ENCODE measurements at regions not wholly inside any gene's neighbourhood (a gene's known extent, or its start where the extent isn't known, plus 50 kb on each side); places are given as distances from the start of the nearest gene placed in this dataset.

GRCh38 chr7:108629651-108630400, 60.2 kb downstream of the DNAJB9 start:
- Histone ChIP-seq H4K5ac (ENCODE audit: low read depth, low read length) (no peak overlapping the region), H2AFZ (replicated peaks; ENCODE audit: low read length, poor library complexity) (no peak overlapping the region), H3K14ac (replicated peaks; ENCODE audit: low read depth, low read length) (no peak overlapping the region), H3K9me3 (ENCODE audit: control insufficient read depth, insufficient read depth, low read length) (no peaks in the 10 kb centered on the region), H3K27ac (ENCODE audit: insufficient read depth, low read length) (no peak overlapping the region), H3K4me2 (ENCODE audit: low read depth, low read length) (no peak overlapping the region), H3K9me1 (ENCODE audit: insufficient read depth, low read length) (no peaks in the 10 kb centered on the region), H3K4ac (ENCODE audit: low read depth, low read length) (no peak overlapping the region), H2BK20ac (ENCODE audit: low read depth, low read length) (no peak overlapping the region), H3K4me1 (ENCODE audit: control insufficient read depth, insufficient read depth, low read length) (no peaks in the 10 kb centered on the region), H3K4me3 (ENCODE audit: insufficient read depth, low read depth, low read length) (no peak overlapping the region), H4K20me1 (ENCODE audit: insufficient read depth, low read length) (no peaks in the 10 kb centered on the region), H2BK15ac (ENCODE audit: low read depth, low read length) (no peak overlapping the region), H3K18ac (ENCODE audit: low read depth, low read length) (no peak overlapping the region), H4K91ac (ENCODE audit: insufficient read depth, low read depth, low read length) (no peak overlapping the region), H4K8ac (ENCODE audit: low read depth in 2 of 2, low read length in 2 of 2) (no peak overlapping the region), H2AK9ac (replicated peaks; ENCODE audit: low read depth, low read length, poor library complexity) (no peak overlapping the region), H3K56ac (ENCODE audit: extremely low read depth, insufficient read depth, low read length) (no peak overlapping the region), H3K23ac (ENCODE audit: low read depth, low read length) (no peak overlapping the region), H3K27me3 (ENCODE audit: control insufficient read depth, insufficient read depth, low read length) (no peaks in the 10 kb centered on the region; the same call in 1 of the 2 replicates), H3K36me3 (ENCODE audit: control insufficient read depth, insufficient read depth, low read length) (no peaks in the 10 kb centered on the region), H3K9ac (ENCODE audit: low read depth, low read length) (no peak overlapping the region), H2AK5ac (ENCODE audit: low read depth, low read length) (no peak overlapping the region), H3K79me1 (ENCODE audit: low read depth in 1 of 2, low read length in 2 of 2) (no peaks in the 10 kb centered on the region), H2BK5ac (ENCODE audit: low read depth, low read length, poor library complexity, severe bottlenecking) (no peak overlapping the region), H2BK120ac (ENCODE audit: low read depth, low read length) (no peak overlapping the region)
- ATAC-seq (ENCODE audit: low read depth) (peak; percentile 44; the same call in 1 of the 2 replicates), DNase-seq (peak; percentile 6)
- dilution Hi-C loops (cut with HindIII; ENCODE audit: low sequenced_read_pairs, unreplicated experiment): no loop called here
- ChIA-PET CTCF (no interaction called here), POLR2A (ENCODE audit: unreplicated experiment) (no interaction called here)
- in situ Hi-C loops (cut with MboI; ENCODE audit: low sequenced_read_pairs): no loop called here
- 0% methylated on average over 1 of the region's 2 CpGs; no CpG with 5 or more reads in 1 of the 2 experiments for WGBS, 2 experiments (ENCODE audit: extremely low coverage in 2 of 2, insufficient read length in 1 of 2)
- no peak for TF ChIP-seq SMC3 (IDR thresholded peaks at IDR 0.05; ENCODE audit: low read depth, low read length)
- no peak for TF ChIP-seq ELK1 (IDR thresholded peaks at IDR 0.05; ENCODE audit: borderline replicate concordance, low read depth, low read length)
- TF ChIP-seq CTCF (conservative IDR thresholded peaks at IDR 0.05; ENCODE audit: low read depth, low read length): no peak
- no peak for TF ChIP-seq NFE2L2 (IDR thresholded peaks at IDR 0.05; ENCODE audit: low read depth, low read length)
- TF ChIP-seq RAD21 (IDR thresholded peaks at IDR 0.05; ENCODE audit: low read length): no peak
- no peak for TF ChIP-seq CHD1 (IDR thresholded peaks at IDR 0.05; ENCODE audit: low read depth, low read length)
- no peak for TF ChIP-seq MXI1 (IDR thresholded peaks at IDR 0.05; ENCODE audit: borderline replicate concordance, low read depth, low read length)
- no peak for TF ChIP-seq USF2 (IDR thresholded peaks at IDR 0.05; ENCODE audit: low read depth, low read length)
- TF ChIP-seq POLR2A (IDR thresholded peaks at IDR 0.05; ENCODE audit: low read depth, low read length): no peak
- TF ChIP-seq RFX5 (IDR thresholded peaks at IDR 0.05; ENCODE audit: low read depth, low read length): no peak
- no peak for TF ChIP-seq MAZ (IDR thresholded peaks at IDR 0.05; ENCODE audit: borderline replicate concordance, low read depth, low read length)
- no peak for TF ChIP-seq RCOR1 (IDR thresholded peaks at IDR 0.05; ENCODE audit: insufficient replicate concordance, low read length)
- no peak for TF ChIP-seq FOS (IDR thresholded peaks at IDR 0.05; ENCODE audit: low read depth, low read length)
- no peak for TF ChIP-seq CEBPB (IDR thresholded peaks at IDR 0.05; ENCODE audit: low read depth, low read length)
- no peak for TF ChIP-seq MAFK (IDR thresholded peaks at IDR 0.05; ENCODE audit: low read depth, low read length)
- TF ChIP-seq BHLHE40 (IDR thresholded peaks at IDR 0.05; ENCODE audit: low read depth, low read length): no peak
- intact Hi-C loops (cut with micrococcal nuclease): no loop called here
- BruUV-seq (replicated peaks): no TSS peak
